C4-2B (cell line): ENCODE measurements at regions not wholly inside any gene's neighbourhood (a gene's known extent, or its start where the extent isn't known, plus 50 kb on each side); places are given as distances from the start of the nearest gene placed in this dataset.

ENCODE experiments used
- CTCF ChIP-seq: fragments of 450-650 bp; conservative IDR thresholded peaks from 2 replicates; pipeline ENCODE4 v1.5.1; 2017; ENCODE audit warnings: mild to moderate bottlenecking
- ZFX ChIP-seq: fragments of 450-650 bp; IDR thresholded peaks from 2 replicates; pipeline ENCODE4 v1.6.1; 2017

- TF ChIP-seq CTCF (no peak), ZFX (no peak)
Measured at GRCh38 chr2:51859260-51859659, 827.3 kb upstream of the NRXN1 start.
